Spinal cord (tissue), 9 donors: ENCODE measurements at regions not wholly inside any gene's neighbourhood (a gene's known extent, or its start where the extent isn't known, plus 50 kb on each side); places are given as distances from the start of the nearest gene placed in this dataset.

Experiments
- DNase-seq, 6 donors: peaks; one replicate each; pipeline versions ENCODE4 v3.0.0 to v3.0.0-alpha.2; 2013 to 2015; ENCODE audit warnings: low spot score in 6 of 6, low read depth in 4 of 6
- H3K27ac ChIP-seq: one replicate; pipeline ENCODE4 v1.5.1; 2013; ENCODE audit warnings: low read depth, low read length, control low read depth
- H3K27me3 ChIP-seq: one replicate; pipeline ENCODE4 v1.6.1; 2013; ENCODE audit warnings: low read length; ENCODE audit not compliant: control insufficient read depth, insufficient read depth
- H3K36me3 ChIP-seq: one replicate; pipeline ENCODE4 v1.6.1; 2013; ENCODE audit warnings: low read length; ENCODE audit not compliant: control insufficient read depth, insufficient read depth
- H3K4me1 ChIP-seq: one replicate; pipeline ENCODE4 v1.6.1; 2013; ENCODE audit warnings: low read length; ENCODE audit not compliant: control insufficient read depth, insufficient read depth
- H3K4me3 ChIP-seq: one replicate; pipeline ENCODE4 v1.5.1; 2013; ENCODE audit warnings: low read depth, low read length, control low read depth
- H3K9me3 ChIP-seq: one replicate; pipeline ENCODE4 v1.6.1; 2013; ENCODE audit warnings: low read length; ENCODE audit not compliant: control insufficient read depth, insufficient read depth
- WGBS: methylation state at CpG from one replicate; pipeline ENCODE4 v1.1.5; 2013; ENCODE audit warnings: missing lambda C conversion rate; ENCODE audit not compliant: insufficient coverage; 5-methylcytosine and 5-hydroxymethylcytosine counted together
- donor health status: healthy.

DNA sequence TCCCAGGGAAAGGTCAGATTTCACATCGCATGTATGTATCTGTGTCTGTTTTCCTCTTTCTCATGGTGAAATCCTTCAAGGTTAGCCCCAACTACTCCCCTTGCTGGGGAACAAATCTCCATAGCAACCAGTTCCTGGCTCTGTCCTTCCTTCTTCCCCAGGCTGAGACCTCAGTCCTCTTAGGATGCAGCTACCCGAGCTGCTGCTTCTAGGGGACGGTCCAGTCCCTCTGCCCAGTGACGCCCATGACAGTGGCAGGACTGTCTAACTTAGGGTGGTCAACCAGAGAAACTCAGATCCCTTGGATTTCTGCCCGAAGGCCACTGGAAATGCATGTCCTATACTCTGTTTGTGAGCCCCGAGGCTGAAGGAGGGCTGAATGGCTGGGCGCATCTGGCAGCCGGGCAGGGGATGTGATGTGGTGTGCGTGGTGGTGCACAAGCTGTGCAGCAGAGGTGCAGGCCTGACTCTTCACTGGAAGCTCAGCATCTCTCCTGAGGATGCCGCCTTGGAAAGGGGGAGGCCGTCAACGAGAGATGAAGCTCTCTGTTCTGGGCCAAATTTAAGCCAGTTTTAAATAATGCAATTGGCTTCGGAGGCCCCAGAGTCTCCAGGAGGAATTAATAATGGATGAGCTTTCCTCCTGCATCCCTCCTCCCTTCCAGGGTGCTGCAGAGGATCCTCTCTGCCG is 118.7 kb upstream of the B3GAT1 start:
- DNase-seq, result peak in 1 of 6 donors; percentile 74
- Histone ChIP-seq H3K27me3 (no peaks in the 10 kb centered on the region), H3K4me1 (peaks cover 35% of the 10 kb centered on the region), H3K9me3 (no peaks in the 10 kb centered on the region), H3K36me3 (peaks cover 2% of the 10 kb centered on the region), H3K27ac (no peak overlapping the region), H3K4me3 (no peak overlapping the region)
- 24% methylated on average over 11 of the region's 14 CpGs for WGBS

DNA sequence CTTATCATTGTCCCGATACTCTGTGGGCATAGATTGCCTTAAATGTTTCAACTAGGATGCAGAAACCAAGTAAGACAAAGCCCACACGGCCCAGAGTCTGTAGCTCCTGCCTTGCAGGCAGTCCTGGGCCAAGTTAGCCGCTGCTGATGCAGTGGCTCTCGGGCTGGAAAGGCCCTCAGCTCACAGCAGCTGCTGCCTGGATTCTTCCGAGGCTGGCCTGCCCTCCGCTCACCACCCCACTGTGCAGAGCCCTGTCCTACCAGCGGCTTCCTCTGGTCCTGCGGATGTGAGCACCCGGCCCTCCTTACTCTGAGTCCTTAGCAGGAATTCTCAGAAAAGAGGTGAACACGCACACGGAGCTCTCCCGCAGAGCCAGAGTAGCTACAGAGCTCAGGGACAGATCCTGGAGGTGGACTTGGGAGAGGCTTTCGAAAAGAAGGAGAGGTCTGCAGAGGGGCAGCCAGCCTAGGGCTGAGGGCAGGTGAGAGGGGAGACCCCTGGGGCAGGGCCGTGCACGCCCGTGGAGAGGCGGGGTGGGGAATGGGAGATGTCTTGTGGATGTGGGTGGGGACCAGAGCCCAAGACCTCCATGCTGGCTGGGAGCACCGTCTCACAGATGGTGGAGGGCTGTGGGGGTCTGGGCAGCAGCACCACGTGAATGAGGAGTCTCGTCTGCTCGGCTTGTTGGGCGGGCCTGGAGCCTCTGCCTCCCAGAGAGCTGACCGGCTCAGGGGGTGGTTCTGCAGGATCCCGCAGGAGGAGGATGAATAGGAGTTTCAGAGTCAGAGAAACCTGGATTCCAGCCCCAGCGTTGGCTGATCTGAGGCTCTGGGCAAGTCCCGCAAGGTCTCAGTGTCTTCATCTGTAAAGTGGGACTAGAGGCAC is 117.4 kb upstream of the B3GAT1 start:
- H3K9me3 ChIP-seq, result no peaks in the 10 kb centered on the region
- 73% methylated on average over 26 of the region's 26 CpGs for WGBS
- H3K4me3 ChIP-seq, result no peak overlapping the region
- H3K27me3 ChIP-seq, result no peaks in the 10 kb centered on the region
- peaks cover 38% of the 10 kb centered on the region for H3K4me1 ChIP-seq
- H3K36me3 ChIP-seq, result peaks cover 2% of the 10 kb centered on the region
- H3K27ac ChIP-seq, result no peak overlapping the region
- DNase-seq, result no peak

DNA sequence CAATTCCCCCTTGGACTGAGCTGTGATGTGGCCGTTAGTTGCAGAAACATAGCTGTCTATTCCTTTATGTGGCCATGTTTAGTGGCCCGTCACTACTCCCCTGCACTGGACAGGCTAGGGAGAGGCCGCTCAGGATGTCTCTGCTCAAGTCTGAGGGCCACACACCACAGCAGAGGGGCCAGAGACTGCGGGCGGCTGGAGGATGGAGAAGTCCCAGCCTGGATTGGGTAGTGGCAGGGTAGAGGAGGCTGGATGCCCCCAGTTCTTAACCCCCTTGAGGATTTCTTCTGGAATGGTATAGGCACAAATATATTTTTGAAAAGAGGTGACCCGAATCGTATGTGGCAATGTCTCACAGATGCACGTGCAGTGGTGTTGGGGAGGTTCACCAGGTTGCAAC is 116.4 kb upstream of the B3GAT1 start:
- no peak overlapping the region for H3K27ac ChIP-seq
- no peaks in the 10 kb centered on the region for H3K27me3 ChIP-seq
- DNase-seq, result no peak
- no peaks in the 10 kb centered on the region for H3K9me3 ChIP-seq
- peaks cover 38% of the 10 kb centered on the region for H3K4me1 ChIP-seq
- WGBS, result 85% methylated on average over 8 of the region's 8 CpGs
- peaks cover 2% of the 10 kb centered on the region for H3K36me3 ChIP-seq
- no peak overlapping the region for H3K4me3 ChIP-seq

DNA sequence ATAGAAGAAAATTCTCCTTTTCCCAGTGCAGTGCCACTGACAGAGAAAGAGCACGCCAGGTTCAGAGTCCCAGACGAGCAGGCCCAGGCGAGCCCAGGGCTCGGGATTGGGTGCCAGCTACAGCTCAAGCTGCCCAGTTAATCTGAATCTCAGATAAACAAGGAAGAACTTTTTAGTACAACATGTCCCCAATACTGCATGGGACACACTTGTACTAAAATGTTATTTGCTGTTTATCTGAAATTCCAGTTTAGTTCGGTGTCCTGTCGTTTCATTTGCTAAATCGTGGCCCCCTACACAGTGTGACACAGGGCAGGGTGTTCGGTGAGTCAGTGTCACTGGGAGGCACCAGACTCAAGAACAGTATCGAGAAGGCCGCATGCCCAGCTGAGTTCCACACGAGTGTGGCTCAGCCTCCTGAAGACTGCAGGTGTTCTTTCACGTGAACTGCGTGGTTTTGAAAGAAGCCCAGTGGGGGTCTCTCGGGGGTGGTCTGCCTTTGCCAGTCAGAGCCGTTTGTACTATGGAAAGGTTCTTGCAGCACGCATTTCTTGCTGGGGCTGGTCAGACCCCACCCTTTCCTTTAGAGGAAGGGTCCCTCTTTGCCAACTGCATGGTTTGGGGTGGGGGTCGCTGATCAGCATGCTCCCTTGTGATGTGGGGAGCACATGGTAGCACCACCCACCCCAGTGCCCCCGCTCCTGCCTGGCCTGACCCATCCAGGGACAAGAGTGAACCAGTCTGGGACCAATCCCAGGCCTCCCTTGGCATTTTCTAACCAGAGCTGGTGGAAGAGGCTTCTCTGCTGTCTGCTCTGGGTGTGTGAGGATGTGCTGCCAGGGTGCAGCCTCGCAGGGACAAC is 115.6 kb upstream of the B3GAT1 start:
- no peak for DNase-seq
- peaks cover under 1% of the 10 kb centered on the region for H3K36me3 ChIP-seq
- no peak overlapping the region for H3K4me3 ChIP-seq
- H3K4me1 ChIP-seq, result peaks cover 30% of the 10 kb centered on the region
- no peak overlapping the region for H3K27ac ChIP-seq
- 80% methylated on average over 16 of the region's 19 CpGs for WGBS
- no peaks in the 10 kb centered on the region for H3K9me3 ChIP-seq
- no peaks in the 10 kb centered on the region for H3K27me3 ChIP-seq

DNA sequence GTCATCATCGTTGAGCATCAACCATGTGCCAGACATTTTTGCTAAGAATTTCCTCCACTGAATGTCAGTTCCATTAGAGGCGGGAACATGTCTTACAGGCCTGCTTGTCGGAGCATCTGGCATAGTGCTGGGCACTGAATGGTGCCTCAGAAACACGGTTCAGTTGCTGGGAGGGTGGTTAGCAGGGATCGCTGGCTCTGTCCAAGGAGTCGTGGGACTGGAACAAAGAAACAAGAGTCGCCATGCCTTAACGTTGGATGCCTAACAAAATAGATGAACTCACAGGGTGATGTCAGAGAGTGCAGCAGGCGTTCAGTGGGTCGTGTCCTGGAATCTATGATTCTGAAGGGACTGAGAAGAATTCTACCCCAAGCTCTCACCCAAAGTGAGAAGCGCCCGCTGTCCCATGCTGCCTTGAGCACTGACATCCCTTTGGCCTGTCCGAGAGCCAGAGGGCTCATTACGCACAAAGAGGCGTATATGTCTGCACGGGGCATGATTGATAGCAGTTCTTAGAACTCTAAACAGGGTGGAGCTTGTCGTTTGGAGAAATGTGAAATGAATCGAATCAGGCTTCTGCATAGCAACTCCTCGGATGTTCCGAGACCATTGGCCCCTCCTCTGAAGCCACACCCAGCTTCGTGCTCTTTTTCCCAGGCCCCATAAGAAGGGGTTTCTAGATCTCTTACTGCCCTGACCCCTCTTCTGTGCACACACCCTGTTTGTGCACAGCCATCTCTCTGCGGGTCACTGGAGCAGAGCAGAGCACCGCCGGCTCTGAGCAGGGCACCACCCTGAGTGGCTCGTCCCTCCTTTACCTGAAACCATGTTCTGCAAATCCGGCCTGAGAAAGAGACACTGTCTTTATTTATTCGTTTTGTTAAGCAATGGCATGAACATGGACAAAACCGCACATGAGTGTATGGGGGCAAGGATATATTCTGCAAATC is 113.1 kb upstream of the B3GAT1 start:
- Histone ChIP-seq H3K27me3 (no peaks in the 10 kb centered on the region), H3K36me3 (no peaks in the 10 kb centered on the region), H3K4me1 (peaks cover 16% of the 10 kb centered on the region), H3K4me3 (no peak overlapping the region), H3K9me3 (no peaks in the 10 kb centered on the region), H3K27ac (no peak overlapping the region)
- DNase-seq, result no peak
- 64% methylated on average over 25 of the region's 28 CpGs for WGBS

DNA sequence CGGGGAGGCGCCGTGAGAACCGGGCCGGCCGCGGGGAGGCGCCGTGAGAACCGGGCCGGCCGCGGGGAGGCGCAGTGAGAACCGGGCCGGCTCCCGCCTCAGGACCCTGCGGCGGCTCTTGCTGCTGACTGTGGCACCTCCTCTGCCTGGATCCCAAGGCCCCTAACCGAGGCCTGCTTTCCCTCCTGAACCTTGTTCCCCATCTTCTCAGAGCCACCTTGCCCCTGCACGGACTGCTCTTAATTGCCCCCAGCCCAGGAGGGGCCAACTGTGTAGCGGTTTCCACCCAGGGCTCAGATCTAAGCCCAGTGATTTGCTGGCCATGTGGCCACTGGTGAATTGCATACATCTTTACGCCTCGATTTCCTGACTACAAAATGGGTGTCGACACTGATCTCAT is 112.2 kb upstream of the B3GAT1 start:
- H3K27ac ChIP-seq, result no peak overlapping the region
- H3K4me3 ChIP-seq, result no peak overlapping the region
- DNase-seq, result no peak
- WGBS, result 87% methylated on average over 23 of the region's 25 CpGs
- peaks cover 16% of the 10 kb centered on the region for H3K4me1 ChIP-seq
- H3K9me3 ChIP-seq, result no peaks in the 10 kb centered on the region
- H3K36me3 ChIP-seq, result no peaks in the 10 kb centered on the region
- no peaks in the 10 kb centered on the region for H3K27me3 ChIP-seq

DNA sequence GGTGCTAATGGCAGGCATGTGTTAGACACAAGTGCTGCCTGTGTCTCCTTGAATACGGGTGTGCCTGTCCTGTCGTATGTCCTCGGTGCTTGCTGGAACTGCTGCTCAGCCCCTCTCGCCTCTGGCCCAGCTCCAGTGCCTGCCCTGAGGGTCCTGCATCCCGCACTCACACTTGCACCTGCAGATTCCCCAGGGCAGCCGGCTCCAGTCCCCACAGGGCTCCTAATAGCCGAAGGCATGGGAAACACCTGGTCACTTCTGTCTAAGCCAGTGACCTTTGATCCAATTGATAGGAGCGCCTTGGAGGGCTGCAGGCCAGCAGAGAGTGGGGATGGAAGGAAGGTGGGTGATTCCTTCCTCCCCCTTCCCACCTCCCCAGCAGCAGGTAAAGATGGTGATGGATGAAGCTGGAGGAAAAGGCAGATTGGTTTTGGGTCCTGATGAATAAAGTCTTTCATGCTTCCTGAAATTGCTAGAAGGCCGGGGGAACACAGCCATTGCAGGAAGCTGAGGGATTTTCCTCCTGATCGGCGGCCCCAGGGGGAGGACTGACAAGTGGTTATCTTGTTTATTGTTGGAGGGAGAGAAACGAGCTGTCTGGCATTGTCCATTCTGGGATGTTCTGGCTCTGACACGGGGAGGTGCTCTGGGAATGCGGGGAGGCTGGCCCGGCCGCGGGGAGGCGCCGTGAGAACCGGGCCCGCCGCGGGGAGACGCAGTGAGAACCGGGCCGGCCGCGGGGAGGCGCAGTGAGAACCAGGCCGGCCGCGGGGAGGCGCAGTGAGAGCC is 110.9 kb upstream of the B3GAT1 start:
- no peaks in the 10 kb centered on the region for H3K36me3 ChIP-seq
- no peak for DNase-seq
- peaks cover 11% of the 10 kb centered on the region for H3K4me1 ChIP-seq
- no peak overlapping the region for H3K27ac ChIP-seq
- no peak overlapping the region for H3K4me3 ChIP-seq
- no peaks in the 10 kb centered on the region for H3K9me3 ChIP-seq
- H3K27me3 ChIP-seq, result no peaks in the 10 kb centered on the region
- WGBS, result 60% methylated on average over 11 of the region's 33 CpGs

DNA sequence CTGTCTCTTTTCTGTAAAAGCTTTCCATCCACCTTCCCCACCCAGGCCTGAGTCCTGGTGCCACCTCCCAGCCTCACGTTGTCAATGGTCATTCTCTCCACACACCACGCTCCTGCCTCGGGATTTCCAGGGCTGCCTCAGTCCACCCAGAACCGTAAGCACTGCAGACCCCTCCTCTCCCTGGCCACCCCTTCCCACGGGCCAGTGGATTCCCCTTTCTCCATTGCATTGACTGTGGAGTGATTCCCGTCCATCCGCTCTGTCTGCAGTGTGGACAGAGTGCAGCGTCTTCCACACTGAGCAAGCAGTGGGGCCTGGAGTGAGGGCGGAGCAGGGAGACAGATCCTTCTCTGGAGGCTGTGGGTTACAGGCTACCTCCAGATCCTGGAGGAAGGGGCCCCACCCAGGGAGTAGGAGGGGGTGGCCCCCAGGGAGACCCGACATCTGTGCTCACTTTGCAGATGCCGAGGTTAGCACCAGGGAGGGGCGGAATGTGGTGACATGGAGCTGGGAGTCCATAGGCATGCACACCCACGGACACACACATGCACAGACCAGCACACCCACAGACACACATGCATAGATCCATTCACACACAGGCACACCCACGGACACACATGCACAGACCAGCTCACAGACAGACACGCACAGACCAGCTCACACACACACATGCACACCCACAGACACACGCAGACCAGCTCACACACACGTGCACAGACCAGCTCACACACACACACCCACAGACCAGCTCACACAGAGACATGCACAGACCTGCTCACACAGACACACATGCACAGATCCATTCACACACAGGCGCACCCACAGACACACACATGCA is 109.6 kb upstream of the B3GAT1 start:
- DNase-seq, result no peak
- no peak overlapping the region for H3K27ac ChIP-seq
- 87% methylated on average over 15 of the region's 18 CpGs for WGBS
- H3K4me1 ChIP-seq, result peaks cover 21% of the 10 kb centered on the region
- H3K36me3 ChIP-seq, result no peaks in the 10 kb centered on the region
- H3K9me3 ChIP-seq, result no peaks in the 10 kb centered on the region
- H3K4me3 ChIP-seq, result no peak overlapping the region
- peaks cover 1% of the 10 kb centered on the region for H3K27me3 ChIP-seq
